Effector memory CD4-positive, alpha-beta T cell (primary cell): ENCODE measurements at regions not wholly inside any gene's neighbourhood (a gene's known extent, or its start where the extent isn't known, plus 50 kb on each side); places are given as distances from the start of the nearest gene placed in this dataset.

ENCODE experiments used
- DNase-seq, 3 donors: peaks; one replicate each; pipeline ENCODE4 v3.0.0-alpha.2; 2020
- H3K27ac ChIP-seq: 2 replicates; pipeline ENCODE4 v1.7.0; 2013; ENCODE audit warnings: mild to moderate bottlenecking, low read length, moderate library complexity; ENCODE audit not compliant: insufficient read depth, poor library complexity, severe bottlenecking
- H3K27me3 ChIP-seq: replicated peaks from 2 replicates; pipeline ENCODE4 v1.7.0; 2013; ENCODE audit warnings: mild to moderate bottlenecking, low read length; ENCODE audit not compliant: insufficient read depth, control insufficient read depth, poor library complexity, severe bottlenecking
- H3K36me3 ChIP-seq: 2 replicates; pipeline ENCODE4 v1.7.0; 2013; ENCODE audit warnings: mild to moderate bottlenecking, low read length, moderate library complexity; ENCODE audit not compliant: control insufficient read depth, insufficient read depth
- H3K4me1 ChIP-seq: 2 replicates; pipeline ENCODE4 v1.7.0; 2013; ENCODE audit warnings: low read length, mild to moderate bottlenecking; ENCODE audit not compliant: control insufficient read depth, insufficient read depth, poor library complexity, severe bottlenecking
- H3K4me3 ChIP-seq: 2 replicates; pipeline ENCODE4 v1.7.0; 2013; ENCODE audit warnings: low read length, low read depth, mild to moderate bottlenecking; ENCODE audit not compliant: insufficient read depth, poor library complexity, severe bottlenecking
- H3K9me3 ChIP-seq: 2 replicates; pipeline ENCODE4 v1.7.0; 2013; ENCODE audit warnings: mild to moderate bottlenecking, low read length, moderate library complexity; ENCODE audit not compliant: control insufficient read depth

DNA sequence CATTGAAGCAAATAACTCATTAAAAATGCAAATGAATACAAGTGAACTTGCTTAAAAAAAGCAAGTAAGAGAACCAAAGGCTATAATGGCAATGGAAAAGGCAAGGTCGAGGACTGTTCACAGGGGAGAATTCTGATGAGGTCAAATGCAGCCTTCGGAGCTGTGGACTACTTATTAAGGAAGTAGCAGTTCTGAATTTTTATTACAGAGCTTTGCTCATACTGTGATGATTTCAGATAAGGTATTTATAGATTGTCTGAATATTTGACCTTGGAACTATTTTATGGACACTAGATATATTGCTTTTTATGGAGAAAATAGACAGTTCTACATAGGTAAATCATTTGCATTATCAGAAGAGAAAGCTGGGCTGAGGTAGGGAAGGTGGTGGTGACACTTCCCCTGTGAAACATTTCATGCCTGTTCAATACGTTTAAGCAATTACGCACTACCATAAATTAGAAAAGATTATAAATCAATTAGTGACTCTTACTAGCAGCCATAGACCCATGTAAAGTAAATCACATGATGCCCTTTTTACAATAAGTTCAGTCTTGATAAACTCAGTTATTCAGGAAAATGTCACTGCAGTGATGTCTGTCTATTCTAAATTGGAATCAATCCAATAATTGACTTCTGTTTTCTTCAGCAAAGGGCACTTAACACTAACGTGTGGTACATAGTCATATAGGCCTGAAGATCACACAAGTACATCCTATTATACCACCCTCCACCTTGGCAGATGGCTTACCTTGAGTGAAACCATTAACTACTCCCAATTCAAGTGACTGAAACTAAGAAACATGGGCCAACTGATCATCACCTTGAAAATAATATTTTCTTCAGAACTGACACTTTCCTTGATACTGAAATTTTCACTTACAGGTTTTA is 260.0 kb downstream of the KLF12 start:
- no peaks in the 10 kb centered on the region for H3K27me3 ChIP-seq
- H3K4me3 ChIP-seq: no peak overlapping the region
- H3K27ac ChIP-seq: no peak overlapping the region
- DNase-seq: no peak
- H3K36me3 ChIP-seq: no peaks in the 10 kb centered on the region
- peaks cover 4% of the 10 kb centered on the region for H3K4me1 ChIP-seq
- no peaks in the 10 kb centered on the region for H3K9me3 ChIP-seq

DNA sequence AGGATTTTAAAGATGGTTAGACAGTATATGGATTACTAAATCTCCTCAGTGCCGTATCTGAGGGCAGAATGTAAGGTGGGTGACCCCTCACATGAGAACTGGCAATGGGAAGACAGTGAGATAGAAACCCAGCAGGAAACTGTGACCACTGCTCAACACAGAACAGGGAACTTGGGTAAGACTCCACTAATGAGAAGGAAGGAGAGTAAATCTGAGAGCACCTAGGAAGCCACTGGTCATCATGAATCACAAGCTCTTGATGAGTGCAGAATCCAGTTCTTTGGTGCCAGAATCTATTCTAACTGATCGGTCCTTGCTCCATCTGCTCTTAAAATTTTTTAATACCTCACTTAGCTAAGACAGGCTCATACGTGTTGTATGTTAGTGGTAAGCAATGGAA is 261.8 kb downstream of the KLF12 start:
- Histone ChIP-seq H3K36me3 (no peaks in the 10 kb centered on the region), H3K4me1 (peaks cover 2% of the 10 kb centered on the region), H3K4me3 (no peak overlapping the region), H3K9me3 (no peaks in the 10 kb centered on the region), H3K27me3 (no peaks in the 10 kb centered on the region), H3K27ac (no peak overlapping the region)
- DNase-seq: no peak

DNA sequence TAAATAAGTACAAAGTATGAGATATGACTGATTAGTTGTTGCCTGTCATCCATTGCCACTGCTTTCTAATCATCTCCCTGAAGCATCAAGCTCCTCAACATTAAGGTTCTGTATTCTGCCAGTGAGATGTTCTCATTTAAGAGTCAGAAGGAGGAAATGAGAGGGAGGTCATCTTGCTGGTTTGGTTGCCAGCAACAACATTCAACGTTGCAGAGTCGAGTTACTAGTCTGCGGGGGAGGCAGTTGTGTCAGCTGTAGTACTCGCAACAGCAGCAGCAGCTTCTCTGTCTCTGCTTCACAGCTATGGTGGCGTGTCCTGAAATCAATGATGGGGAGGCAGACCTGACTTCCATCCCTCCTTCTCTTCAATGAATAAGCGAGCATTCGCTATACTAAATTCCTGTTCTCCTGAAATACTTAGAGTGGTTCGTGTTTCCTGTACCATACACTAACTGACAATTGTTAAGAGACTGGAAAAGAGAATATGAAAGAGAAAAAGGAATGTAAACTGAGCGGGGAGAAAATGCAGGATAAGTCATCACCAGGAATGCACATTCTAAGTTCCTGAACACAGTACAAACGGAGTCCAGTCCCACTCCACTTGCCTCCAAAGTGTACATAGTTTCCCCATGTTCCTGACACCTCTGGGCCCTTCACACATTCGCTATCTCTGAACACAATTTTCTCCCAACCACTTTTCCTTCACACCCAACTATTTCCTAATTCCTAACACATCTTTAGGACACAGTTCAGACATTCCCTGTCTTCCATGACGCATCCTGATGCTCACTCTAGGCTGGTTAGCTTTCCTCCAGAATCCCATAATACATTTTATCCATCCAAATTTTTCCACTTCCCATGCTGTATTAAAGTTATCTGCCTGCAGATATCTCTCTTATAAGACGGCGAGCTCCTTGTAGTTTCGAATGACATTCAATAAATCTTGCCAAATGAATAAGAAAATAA is 263.0 kb downstream of the KLF12 start:
- Histone ChIP-seq H3K4me3 (no peak overlapping the region), H3K27me3 (no peaks in the 10 kb centered on the region), H3K27ac (no peak overlapping the region), H3K4me1 (peaks cover 2% of the 10 kb centered on the region), H3K9me3 (no peaks in the 10 kb centered on the region), H3K36me3 (no peaks in the 10 kb centered on the region)
- no peak for DNase-seq

DNA sequence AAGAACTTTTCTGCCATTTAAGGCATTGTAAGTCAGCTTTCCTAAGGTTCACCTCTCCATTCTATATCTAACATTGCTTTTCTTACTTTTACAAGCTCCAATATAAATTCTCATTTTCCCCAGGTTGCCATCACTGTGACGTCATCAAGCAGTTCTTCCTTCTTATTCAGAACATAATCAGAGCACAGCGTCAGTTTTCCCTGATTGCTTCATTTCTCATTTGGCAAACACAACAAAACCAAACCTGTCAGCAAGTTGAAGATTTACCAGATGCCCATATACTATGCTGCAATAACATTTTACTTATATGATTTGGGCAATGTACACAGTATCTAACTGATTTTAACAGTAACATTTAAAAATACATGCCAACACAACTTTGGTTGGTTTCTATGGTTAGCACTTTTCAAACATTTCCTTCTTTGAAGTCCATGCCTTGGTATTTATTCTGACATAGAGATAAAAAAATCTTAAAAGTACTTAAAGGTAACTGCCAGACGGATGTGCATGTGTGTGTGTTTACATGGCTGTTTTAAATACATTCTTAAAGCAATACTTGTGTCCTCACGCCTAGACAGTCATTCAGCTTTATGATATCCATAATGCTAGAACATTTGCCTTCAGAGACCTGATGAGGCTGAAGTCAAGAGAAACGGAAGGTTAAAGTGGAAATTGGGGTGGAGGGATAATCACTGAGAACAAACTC is 264.0 kb downstream of the KLF12 start:
- Histone ChIP-seq H3K9me3 (no peaks in the 10 kb centered on the region), H3K27ac (no peak overlapping the region), H3K36me3 (no peaks in the 10 kb centered on the region), H3K4me1 (peaks cover 2% of the 10 kb centered on the region), H3K27me3 (no peaks in the 10 kb centered on the region), H3K4me3 (no peak overlapping the region)
- DNase-seq: no peak

DNA sequence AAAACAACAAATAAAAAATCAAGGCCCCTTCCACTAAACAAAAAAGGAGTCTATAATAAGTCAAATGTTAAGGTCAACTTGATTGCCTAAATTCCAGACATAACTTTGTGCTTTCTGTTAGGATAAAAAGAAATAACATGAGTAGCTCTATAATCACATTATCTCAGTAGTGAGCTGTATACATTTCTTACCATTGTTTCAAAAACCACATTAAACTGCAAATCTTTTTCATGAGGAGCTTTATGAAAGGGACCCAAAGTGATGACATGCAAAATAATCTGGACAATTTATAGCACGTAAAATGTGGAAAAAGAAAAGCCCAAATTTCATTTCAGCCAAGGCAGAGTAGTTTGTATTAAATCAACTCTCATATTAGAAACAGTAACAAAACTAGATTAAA is 269.2 kb downstream of the KLF12 start:
- peaks cover 13% of the 10 kb centered on the region for H3K4me1 ChIP-seq
- no peak for DNase-seq
- no peak overlapping the region for H3K4me3 ChIP-seq
- H3K27ac ChIP-seq: no peak overlapping the region
- H3K36me3 ChIP-seq: no peaks in the 10 kb centered on the region
- no peaks in the 10 kb centered on the region for H3K27me3 ChIP-seq
- no peaks in the 10 kb centered on the region for H3K9me3 ChIP-seq

DNA sequence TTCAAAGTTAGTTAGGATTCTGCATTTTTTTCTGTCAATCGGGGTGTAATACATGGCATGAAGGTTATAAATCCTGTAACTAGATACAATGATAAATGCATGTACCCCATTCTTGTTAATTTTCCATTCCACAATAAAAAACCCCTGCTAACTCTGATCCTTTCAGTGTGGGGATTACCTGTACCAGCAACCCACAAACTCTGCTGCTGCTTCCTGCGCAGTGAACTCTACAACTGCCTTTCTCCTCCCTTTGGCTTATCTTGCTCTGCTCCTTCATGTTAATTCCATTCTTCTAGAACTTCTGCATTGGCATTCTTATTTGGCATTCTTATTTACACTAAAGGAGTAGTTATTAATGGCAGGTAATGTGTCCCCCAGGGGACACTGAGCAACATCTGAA is 273.1 kb downstream of the KLF12 start:
- H3K4me1 ChIP-seq: peaks cover 18% of the 10 kb centered on the region
- DNase-seq: no peak
- H3K9me3 ChIP-seq: no peaks in the 10 kb centered on the region
- peak overlapping the region; percentile 62 for H3K27ac ChIP-seq
- H3K36me3 ChIP-seq: peaks cover 4% of the 10 kb centered on the region
- no peak overlapping the region for H3K4me3 ChIP-seq
- H3K27me3 ChIP-seq: no peaks in the 10 kb centered on the region

DNA sequence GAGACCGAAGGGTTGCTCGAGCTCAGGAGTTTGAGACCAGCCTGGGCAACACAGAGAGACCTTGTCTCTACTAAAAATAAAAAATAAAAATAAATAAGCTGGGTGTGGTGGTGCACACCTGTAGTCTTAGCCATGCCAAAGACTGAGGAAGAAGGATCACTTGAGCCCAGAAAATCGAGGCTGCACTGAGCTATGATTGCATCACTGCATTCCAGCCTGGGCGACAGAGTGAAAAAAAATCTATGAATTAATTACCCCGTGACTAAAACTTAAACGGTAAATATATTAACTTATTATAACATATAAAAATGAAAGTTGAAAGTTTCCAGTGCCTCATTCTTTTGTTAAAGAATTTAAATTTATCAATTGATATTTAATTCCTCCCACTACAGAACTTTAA is 273.7 kb downstream of the KLF12 start:
- no peak for DNase-seq
- Histone ChIP-seq H3K27ac (peak overlapping the region; percentile 62), H3K27me3 (no peaks in the 10 kb centered on the region), H3K36me3 (peaks cover 4% of the 10 kb centered on the region), H3K9me3 (no peaks in the 10 kb centered on the region), H3K4me3 (no peak overlapping the region), H3K4me1 (peaks cover 18% of the 10 kb centered on the region)

DNA sequence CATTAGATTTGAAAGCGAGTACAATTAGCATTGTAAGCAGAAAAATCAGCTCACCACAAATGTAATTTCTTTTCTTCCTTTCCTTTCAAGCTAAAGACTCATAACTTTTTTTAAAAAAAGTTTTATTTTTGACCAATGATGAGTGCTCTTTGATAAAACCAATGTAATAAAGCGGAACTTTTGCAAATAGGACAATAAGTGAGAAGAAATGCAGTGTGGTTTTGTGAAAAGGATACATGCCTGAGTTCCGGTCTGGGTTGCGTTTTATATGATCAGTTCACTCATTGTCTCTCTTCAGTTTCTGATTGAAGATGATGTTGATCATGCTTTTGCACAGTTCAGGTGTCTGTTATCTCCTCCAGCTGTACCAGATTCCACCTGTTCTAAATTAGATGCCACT is 274.4 kb downstream of the KLF12 start:
- Histone ChIP-seq H3K36me3 (peaks cover 4% of the 10 kb centered on the region), H3K9me3 (no peaks in the 10 kb centered on the region), H3K4me3 (peak overlapping the region; percentile 30), H3K27ac (peak overlapping the region; percentile 62), H3K27me3 (no peaks in the 10 kb centered on the region), H3K4me1 (peaks cover 18% of the 10 kb centered on the region)
- DNase-seq: no peak

DNA sequence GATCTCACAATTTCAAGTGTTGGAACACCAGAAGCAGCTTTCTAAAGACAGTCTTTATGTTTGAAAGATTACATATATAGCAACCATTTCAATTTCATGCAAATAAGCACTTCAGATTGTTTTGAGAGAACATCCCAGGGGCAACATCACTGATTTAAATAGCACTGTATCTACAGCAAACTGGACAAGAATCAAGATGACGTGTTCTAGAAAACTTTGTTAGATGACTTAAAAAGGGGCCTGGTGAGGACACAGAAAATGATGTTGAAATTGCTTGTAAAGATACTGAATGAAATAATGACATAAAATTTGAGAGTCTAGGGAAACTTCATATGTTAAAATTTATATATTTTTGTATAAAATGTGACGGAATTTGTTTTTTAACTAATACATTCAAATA is 277.1 kb downstream of the KLF12 start:
- H3K27me3 ChIP-seq: no peaks in the 10 kb centered on the region
- H3K27ac ChIP-seq: no peak overlapping the region
- DNase-seq: no peak
- H3K4me1 ChIP-seq: peaks cover 16% of the 10 kb centered on the region
- no peak overlapping the region for H3K4me3 ChIP-seq
- no peaks in the 10 kb centered on the region for H3K9me3 ChIP-seq
- H3K36me3 ChIP-seq: peaks cover 4% of the 10 kb centered on the region
